ENCODE measurements at regions not wholly inside any gene's neighbourhood (a gene's known extent, or its start where the extent isn't known, plus 50 kb on each side); places are given as distances from the start of the nearest gene placed in this dataset.
"Not testable (repeated sequence)": the region's sequence is repeated elsewhere in the genome, so short reads cannot be mapped to it uniquely, and the experiment has no call there.

DNA sequence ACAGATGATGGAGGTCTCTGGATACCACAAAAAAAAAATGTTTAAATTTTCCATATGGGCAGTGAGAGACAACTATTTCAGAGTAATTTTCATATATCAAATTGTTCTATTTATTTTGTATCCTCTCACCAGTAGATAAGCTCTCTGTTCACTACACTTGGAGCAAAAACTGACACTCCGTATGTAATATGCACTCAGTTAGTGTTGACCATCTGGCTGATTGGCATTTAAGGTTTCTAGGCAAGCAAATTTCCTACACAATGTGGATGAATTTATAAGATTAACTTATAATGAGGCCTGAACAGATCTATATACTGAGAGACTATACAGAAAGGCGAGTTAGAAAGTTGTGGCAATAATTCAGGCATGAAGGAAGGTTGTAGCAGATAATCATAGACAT, 836.5 kb upstream of the SEMA6D start:
- no peak for DNase-seq

DNA sequence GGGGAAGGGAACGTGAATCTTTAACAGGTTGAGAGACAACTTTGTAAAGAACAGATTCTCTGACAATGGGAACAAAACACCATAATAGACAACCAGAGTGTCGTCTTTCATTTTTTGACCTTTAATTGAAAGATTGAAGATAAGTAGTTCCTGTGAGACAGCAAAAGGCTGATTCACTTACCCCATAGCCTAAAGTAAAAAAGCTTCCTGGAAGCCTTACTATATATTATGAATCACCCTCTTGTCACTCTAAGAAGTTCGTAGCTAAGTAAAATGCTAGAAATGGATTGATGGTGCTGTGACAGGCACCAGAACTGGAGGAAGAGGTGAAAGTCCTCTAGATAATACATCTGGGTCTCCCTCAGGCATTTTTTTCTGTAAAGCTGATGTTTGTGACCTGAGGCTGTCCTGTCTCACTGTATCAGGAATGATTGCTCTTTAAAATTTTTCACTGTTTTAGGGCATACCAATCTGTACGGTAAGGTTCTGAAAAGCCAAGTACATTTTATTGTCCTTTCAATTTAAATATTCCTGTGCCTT, 824.6 kb upstream of the SEMA6D start:
- DNase-seq: no peak

- no peak for DNase-seq
Measured at GRCh38 chr15:46894644-46895043, 822.7 kb upstream of the SEMA6D start.

DNA sequence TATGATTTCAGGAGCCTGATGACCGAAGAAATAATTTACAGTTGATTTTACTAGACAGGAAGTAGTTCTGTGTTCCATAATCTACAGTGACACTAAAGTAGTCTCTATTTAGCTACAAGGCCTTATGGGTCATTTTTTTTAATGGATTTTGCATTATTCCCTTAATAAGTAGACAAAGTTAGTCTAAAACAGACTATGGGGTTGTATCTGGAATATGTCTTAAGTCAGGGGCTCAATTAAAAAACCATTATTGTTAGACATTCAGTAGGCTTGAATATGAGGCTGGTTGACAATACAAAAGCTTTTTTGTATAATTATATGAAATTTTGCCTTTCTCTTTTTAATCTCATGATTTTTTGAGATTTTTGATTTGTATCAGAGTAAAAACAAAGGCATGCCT, 820.0 kb upstream of the SEMA6D start:
- no peak for DNase-seq

DNA sequence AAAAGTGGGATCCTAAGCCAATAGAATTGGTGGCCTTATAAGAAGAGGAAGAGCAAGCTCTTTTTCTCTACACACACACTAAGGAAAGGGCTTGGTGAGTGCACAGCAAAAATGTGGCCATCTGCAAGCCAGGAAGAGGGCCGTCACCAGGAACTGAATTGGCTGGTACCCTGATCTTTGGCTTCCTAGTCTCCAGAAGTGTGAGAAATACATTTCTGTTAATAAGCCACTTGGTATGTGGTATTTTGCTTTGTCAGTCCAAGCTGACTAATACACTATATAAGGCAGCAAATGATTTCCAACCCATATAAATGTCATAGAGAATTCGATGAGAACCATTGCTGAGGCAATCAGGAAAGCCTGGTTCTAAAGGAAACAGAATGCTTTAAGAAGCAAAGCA, 816.3 kb upstream of the SEMA6D start:
- no peak for DNase-seq

GRCh38 chr15:46917721-46918252, 799.5 kb upstream of the SEMA6D start:
- DNase-seq: no peak

DNA sequence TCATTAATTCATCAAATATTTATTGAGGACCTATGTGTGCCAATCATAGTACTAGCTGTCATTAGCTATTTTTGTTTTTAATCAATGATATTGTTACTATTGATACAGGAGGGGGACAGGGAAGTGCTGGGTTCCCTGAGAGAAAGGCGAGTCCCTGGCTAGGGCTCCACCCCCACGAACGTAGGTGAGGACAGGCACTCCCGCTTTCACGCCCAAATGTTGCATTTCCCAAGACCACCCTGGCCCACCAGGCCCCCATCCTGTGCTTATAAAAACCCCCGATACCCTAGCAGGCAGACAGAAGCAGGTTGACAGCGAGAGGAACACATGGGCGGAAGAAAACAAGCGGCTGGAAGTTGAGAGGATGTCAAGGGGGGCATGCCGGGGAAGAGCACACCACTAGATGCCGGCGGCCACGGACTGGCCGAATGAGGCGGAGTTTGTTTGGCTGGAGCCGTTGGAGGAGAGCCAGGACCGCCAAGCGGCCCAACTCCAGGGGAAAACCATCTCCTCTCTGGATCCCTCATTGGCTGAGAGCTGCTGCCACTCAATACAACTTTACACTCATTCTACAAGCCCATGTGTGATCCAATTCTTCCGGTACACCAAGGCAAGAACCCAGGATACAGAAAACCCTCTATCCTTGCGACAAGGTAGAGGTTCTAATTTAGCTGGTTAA, 798.7 kb upstream of the SEMA6D start:
- DNase-seq: no peak

- no peak for DNase-seq
Measured at GRCh38 chr15:46921891-46922290, 795.4 kb upstream of the SEMA6D start.

DNA sequence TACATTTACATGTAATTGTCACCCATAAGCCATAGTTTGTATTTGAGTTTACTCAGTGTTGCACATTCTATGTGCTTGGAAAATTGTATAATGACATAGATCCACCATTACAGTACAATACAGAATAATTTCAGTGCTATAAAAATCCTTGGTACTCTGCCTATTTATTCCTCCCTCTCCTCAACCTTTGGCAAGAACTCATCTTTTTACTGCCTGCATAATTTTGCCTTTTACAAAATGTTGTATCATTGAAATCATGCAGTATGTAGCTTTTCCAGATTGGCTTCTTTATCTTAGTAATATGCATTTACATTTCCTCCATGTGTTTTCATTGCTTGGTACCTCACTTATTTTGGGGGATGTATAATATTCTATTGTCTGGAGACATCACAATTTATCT, 786.9 kb upstream of the SEMA6D start:
- DNase-seq: no peak

GRCh38 chr15:46933332-46933731, 784.0 kb upstream of the SEMA6D start:
- no peak for DNase-seq

DNA sequence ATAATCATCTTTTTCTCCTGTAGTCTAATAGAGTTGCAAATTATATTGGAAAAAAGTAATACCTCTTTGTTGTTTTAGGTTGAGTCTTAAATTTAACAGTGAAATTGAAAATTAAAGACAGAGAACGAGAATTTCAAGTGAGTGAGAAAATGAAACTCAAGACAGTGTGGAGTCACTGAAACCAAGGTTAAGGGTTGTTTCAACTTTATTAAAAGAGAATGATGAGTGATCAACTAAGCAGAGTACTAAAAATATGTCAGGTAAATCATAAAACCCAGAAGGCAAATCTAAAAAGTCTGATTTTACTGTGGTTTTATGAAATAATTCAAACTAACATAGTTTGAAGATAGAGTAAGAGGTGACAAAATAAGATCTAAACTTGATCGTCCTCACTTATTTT, 782.5 kb upstream of the SEMA6D start:
- no peak for DNase-seq

DNA sequence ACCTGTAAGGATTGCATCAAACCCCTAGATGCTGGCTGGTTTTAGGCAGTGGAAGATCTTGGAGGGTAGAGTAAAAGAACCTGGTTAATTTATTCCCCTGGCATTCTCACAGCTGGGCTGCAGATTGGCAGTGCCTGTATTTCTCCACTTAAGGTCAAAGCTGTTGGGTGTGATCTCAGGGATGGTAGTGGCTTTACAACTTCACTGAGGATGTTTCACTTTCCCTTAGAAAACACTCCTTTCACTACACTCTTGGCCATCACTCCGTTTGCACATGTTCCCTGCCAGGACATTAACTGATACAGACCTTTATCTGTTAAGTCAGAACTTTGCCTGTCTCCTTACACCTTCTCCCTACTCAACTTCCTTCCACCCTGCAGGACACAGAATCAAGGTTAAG, 779.1 kb upstream of the SEMA6D start:
- DNase-seq: no peak

- DNase-seq: no peak
Measured at GRCh38 chr15:46941241-46941640, 776.1 kb upstream of the SEMA6D start.

GRCh38 chr15:46946953-46947352, 770.4 kb upstream of the SEMA6D start:
- no peak for DNase-seq

- DNase-seq: no peak
Measured at GRCh38 chr15:46955576-46955975, 761.7 kb upstream of the SEMA6D start.

GRCh38 chr15:46956456-46956855, 760.8 kb upstream of the SEMA6D start:
- no peak for DNase-seq

DNA sequence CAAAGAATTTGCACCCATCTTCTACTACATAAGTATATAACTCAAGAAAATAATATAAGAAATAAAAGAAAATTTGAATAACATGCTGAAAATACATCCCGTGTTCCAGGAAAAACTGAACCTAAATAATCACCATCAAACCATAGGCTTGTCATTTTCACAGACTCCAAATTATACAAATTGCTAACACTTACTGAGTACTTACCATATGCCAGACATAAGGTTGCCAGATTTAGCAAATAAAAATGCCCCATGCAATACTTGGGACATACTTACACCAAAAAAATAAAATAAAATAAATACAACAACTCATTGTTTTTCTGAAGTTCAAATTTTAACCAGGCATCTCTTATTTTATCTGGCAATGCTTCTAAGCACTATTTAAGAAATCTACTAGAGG, 760.4 kb upstream of the SEMA6D start:
- no peak for DNase-seq

DNA sequence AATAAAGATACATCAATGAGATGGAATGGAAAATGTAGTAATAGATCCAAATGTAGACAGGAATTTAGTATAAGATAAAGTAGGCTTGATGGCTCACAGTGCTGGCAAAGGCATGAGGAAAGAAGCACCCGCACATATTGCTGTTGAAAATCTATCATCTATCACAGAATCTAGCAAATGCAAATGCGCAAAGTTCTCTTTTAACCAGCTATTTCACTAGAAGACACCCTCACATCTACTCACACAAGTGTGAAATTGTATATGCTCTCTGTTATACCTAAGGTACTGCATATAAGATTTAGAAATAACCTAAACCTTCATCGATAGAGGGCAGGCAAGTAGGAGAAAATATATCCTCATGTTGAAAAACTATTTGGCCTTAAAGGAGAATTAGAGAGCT, 756.7 kb upstream of the SEMA6D start:
- no peak for DNase-seq

DNA sequence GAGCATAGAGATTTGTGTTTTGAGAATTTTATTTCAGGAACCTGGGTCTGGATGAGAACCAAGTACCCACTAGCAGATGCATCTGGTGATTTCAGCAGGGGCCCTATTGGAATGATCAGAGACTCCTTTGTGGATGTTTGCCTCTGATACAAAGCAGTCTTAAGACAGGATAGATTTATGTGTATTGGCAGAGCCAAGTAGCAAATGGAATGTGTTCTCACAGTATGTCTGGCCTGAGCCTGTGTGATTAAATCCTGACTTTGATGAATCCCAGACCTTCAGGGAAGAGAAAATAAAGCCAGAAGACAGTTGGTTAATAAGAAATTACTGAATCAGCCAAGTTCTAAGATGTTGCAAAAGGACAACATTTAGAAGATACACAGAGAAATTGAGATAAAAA, 755.5 kb upstream of the SEMA6D start:
- DNase-seq: no peak

DNA sequence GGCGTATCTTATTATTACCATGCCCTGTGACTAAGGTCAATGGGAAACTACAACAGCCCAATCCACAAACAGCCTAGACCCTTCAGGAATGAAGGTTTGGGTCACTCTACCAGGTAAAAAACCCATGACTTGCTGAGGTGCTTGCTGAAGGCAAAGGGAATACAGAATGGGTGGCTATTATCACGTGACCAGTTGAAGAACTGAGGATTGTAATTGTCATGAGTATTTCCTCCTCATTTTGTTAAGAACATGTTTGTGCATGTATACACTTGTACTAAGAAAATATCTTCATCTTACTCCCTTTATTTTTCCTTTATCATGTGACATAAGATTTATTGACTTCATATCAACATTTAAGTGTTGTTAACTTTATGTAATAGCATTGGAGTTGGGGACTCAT, 729.2 kb upstream of the SEMA6D start:
- DNase-seq: not testable (repeated sequence)

GRCh38 chr15:46996359-46996758, 720.9 kb upstream of the SEMA6D start:
- no peak for DNase-seq

DNA sequence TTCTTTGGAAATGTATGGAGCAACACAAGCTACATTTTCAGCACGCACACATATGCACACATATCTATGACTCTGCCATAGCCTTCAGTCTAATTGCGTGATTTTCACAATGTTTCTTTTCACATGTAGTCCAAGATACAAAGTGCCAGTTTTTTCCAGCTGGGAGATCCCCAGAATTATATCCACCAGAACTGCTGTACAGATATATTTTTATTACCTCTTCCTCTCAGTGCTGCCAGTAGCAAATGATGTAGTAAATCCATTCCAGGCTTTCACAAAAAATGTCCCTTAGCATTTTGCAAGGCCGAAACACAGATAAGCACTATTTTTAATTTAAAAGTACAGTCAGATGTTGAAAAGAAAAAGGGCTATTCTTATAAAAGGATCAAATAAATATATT, 719.8 kb upstream of the SEMA6D start:
- DNase-seq: no peak

DNA sequence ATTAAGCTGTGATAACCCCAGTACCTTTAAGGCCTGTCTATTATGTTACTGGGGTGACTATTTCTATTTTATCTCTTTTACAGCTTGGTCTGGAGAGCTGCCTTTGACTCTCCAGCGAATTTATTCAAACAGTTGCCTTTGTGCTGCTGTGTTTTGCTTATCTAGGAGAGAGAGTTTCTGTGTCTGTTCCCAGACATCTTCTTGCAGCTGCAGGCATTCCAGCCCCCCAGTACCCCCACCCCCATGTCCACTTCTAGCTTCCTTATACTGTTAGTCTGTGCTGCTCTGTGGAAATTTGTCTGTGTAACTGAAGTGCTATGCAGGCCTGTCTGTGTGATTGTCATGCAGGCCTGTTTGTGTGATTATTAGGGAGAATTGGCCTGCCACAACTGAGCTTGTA, 713.7 kb upstream of the SEMA6D start:
- DNase-seq: no peak

GRCh38 chr15:47013446-47013845, 703.9 kb upstream of the SEMA6D start:
- DNase-seq: no peak

GRCh38 chr15:47027322-47027946, 689.9 kb upstream of the SEMA6D start:
- DNase-seq: peak; percentile 53
